Peyer's patch (tissue), 4 donors: ENCODE measurements at regions not wholly inside any gene's neighbourhood (a gene's known extent, or its start where the extent isn't known, plus 50 kb on each side); places are given as distances from the start of the nearest gene placed in this dataset.

Experiments
- POLR2A ChIP-seq, 2 donors: fragments of 450-650 bp; IDR thresholded peaks; one replicate each; pipeline ENCODE4 v1.5.1; 2017; ENCODE audit warnings: antibody characterized with exemption in 2 of 2, mild to moderate bottlenecking in 2 of 2, moderate library complexity in 2 of 2
- TF ChIP-seq, protein P1 (sequence below), 6 experiments: fragments of 450-650 bp in 4 of 6; fragments of 200-600 bp in 2 of 6; sonication (generic) in 1 of 6; IDR thresholded peaks; one replicate each; pipeline ENCODE4 v1.5.1; 2017 to 2019; ENCODE audit warnings: antibody characterized with exemption in 6 of 6, mild to moderate bottlenecking in 3 of 6, moderate library complexity in 1 of 6

DNA sequence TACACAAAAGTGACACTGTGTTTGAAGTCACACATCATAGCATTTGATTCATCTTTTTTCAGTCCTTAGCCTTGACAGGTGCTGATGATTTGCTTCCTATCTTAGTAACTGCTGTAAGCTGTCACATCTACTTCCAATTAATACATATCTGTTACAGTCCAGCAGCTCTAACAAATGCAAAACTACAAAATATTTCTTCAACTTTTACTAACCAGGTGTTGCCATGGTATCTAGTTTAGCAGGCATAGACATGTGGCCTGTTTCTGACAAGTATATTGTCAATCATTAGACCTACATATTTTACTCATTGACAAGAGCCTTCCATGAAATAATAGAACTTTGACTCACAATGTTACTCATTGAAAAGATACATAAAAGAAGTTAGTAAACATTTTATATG is 1159.7 kb downstream of the GRIK2 start:
- TF ChIP-seq POLR2A (IDR thresholded peaks at IDR 0.05), result no peak
- TF ChIP-seq, protein P1, sequence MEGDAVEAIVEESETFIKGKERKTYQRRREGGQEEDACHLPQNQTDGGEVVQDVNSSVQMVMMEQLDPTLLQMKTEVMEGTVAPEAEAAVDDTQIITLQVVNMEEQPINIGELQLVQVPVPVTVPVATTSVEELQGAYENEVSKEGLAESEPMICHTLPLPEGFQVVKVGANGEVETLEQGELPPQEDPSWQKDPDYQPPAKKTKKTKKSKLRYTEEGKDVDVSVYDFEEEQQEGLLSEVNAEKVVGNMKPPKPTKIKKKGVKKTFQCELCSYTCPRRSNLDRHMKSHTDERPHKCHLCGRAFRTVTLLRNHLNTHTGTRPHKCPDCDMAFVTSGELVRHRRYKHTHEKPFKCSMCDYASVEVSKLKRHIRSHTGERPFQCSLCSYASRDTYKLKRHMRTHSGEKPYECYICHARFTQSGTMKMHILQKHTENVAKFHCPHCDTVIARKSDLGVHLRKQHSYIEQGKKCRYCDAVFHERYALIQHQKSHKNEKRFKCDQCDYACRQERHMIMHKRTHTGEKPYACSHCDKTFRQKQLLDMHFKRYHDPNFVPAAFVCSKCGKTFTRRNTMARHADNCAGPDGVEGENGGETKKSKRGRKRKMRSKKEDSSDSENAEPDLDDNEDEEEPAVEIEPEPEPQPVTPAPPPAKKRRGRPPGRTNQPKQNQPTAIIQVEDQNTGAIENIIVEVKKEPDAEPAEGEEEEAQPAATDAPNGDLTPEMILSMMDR (IDR thresholded peaks at IDR 0.05), result no peak
